ENCODE measurements at regions not wholly inside any gene's neighbourhood (a gene's known extent, or its start where the extent isn't known, plus 50 kb on each side); places are given as distances from the start of the nearest gene placed in this dataset.

DNA sequence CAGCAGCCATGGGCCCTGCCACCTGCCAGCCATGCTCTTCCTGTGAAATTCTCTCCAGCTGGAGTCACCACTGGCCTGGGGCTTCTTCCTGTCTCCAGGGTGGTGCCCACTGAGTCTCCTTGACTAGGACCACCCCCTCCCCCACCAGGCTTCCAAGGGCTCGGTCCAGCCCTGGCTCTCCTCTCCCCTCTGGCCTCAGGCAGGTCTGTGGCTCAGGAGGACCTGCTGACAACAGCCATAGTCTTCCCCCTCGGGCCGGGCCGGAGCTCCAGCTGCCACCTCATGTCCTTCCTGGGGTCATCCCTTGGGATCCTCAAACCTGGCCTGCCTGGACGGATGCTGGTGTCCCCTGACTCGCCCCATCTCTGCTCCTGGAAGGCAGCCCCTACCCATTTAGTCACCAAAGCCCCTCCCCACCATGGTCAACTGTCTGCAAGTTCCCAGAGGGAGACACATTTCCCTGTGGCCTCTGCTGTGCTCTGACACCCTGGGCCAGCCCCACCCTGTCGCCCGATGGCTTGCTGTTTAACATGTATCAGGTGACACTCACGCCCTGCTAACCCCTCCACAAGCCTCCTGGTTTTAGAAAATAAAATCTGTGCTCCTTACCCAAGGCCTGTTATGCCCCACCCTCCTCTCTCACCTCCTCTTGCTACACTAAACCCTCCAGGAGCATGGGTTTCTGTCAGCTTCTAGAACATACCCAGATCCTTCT lies 186.2 kb downstream of the RBFOX3 start:
- TF ChIP-seq MYC (IDR thresholded peaks at IDR 0.05; ENCODE audit: low read depth, low read length), result no peak
- no peak for TF ChIP-seq CTCF (IDR thresholded peaks at IDR 0.05; ENCODE audit: low read depth, low read length)
- no peak for TF ChIP-seq POLR2A (IDR thresholded peaks at IDR 0.05; ENCODE audit: extremely low read depth, insufficient read length)
- TF ChIP-seq MAX (IDR thresholded peaks at IDR 0.05; ENCODE audit: low read depth, low read length), result no peak
